ENCODE measurements at regions not wholly inside any gene's neighbourhood (a gene's known extent, or its start where the extent isn't known, plus 50 kb on each side); places are given as distances from the start of the nearest gene placed in this dataset.

GRCh38 chr2:239747771-239748170 is 277.4 kb downstream of the NDUFA10 start:
- TF ChIP-seq CTCF (optimal IDR thresholded peaks at IDR 0.05 in 1 of 3, IDR thresholded peaks at IDR 0.05 in 1 of 3, conservative IDR thresholded peaks at IDR 0.05 in 1 of 3; ENCODE audit: extremely low read depth in 1 of 3, insufficient read depth in 2 of 3, low read length in 3 of 3) (no peak), EZH2 (IDR thresholded peaks at IDR 0.05; ENCODE audit: low read length) (no peak)

Measured in keratinocyte (primary cell).